ENCODE measurements at regions not wholly inside any gene's neighbourhood (a gene's known extent, or its start where the extent isn't known, plus 50 kb on each side); places are given as distances from the start of the nearest gene placed in this dataset.

DNA sequence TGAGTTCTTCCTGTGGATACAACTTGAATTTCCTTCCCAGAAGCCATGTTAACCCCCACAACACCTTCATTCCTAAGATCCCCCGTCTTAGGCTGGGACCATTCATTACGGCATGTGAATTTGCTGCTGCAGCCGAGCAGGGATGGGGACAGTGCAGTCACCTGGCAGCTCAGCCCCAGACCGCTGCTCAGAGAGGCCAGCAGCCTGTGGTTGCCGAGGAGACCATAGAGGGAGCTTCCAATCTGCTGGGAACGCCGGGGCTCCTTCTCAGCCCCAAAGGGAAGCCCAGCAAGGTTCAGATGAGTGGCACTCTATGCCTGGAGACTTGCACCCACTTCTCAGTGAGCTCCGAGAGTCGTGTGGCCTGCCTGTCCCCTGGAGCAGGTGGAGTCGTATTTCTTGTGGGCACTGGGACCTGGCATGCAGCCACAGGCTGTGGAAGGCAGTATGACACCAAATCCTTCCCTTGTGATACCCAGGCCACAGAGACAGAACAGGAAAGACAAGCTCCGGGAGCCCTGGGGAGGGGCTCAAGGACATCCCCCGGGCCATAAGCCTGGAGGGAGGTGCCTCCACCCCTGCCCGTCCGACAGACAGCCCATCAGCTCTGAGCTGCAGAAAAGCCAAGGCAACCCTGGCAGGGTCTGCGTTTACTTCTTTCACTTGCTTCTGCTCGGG, 167.3 kb downstream of the FAM43A start:
- no peaks in the 10 kb centered on the region for H3K4me1 ChIP-seq (ENCODE audit: control insufficient read depth, insufficient read depth, low read length)
- intact Hi-C loops (cut with micrococcal nuclease; ENCODE audit: unreplicated experiment) (no loop called here), in situ Hi-C loops (cut with HindIII; ENCODE audit: low pct_unique_long_range_greater_than_20kb, low sequenced_read_pairs) (no loop called here)
- no peaks in the 10 kb centered on the region for H3K9me3 ChIP-seq (ENCODE audit: control insufficient read depth, insufficient read depth, low read depth, low read length)
- BruUV-seq (replicated peaks) = no TSS peak
- H3K27me3 ChIP-seq (ENCODE audit: control insufficient read depth, insufficient read depth, low read length) = no peaks in the 10 kb centered on the region
- H3K27ac ChIP-seq (ENCODE audit: low read length) = no peak overlapping the region
- CTCF ChIA-PET = no interaction called here
- DNase-seq (ENCODE audit: low read depth, low spot score) = no peak
- ATAC-seq = no peak
- no peak overlapping the region for H3K4me3 ChIP-seq (ENCODE audit: low read depth in 2 of 2, low read length in 2 of 2)
- TF ChIP-seq, protein P1, sequence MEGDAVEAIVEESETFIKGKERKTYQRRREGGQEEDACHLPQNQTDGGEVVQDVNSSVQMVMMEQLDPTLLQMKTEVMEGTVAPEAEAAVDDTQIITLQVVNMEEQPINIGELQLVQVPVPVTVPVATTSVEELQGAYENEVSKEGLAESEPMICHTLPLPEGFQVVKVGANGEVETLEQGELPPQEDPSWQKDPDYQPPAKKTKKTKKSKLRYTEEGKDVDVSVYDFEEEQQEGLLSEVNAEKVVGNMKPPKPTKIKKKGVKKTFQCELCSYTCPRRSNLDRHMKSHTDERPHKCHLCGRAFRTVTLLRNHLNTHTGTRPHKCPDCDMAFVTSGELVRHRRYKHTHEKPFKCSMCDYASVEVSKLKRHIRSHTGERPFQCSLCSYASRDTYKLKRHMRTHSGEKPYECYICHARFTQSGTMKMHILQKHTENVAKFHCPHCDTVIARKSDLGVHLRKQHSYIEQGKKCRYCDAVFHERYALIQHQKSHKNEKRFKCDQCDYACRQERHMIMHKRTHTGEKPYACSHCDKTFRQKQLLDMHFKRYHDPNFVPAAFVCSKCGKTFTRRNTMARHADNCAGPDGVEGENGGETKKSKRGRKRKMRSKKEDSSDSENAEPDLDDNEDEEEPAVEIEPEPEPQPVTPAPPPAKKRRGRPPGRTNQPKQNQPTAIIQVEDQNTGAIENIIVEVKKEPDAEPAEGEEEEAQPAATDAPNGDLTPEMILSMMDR (IDR thresholded peaks at IDR 0.05) = no peak
- TF ChIP-seq POLR2AphosphoS5 (IDR thresholded peaks at IDR 0.05; ENCODE audit: low read depth, low read length) (no peak), TCF7L2 (IDR thresholded peaks at IDR 0.05; ENCODE audit: low read depth, low read length) (no peak), SIN3A (IDR thresholded peaks at IDR 0.05; ENCODE audit: borderline replicate concordance, insufficient read depth, low read depth, low read length) (no peak)
- TF ChIP-seq, protein P2, sequence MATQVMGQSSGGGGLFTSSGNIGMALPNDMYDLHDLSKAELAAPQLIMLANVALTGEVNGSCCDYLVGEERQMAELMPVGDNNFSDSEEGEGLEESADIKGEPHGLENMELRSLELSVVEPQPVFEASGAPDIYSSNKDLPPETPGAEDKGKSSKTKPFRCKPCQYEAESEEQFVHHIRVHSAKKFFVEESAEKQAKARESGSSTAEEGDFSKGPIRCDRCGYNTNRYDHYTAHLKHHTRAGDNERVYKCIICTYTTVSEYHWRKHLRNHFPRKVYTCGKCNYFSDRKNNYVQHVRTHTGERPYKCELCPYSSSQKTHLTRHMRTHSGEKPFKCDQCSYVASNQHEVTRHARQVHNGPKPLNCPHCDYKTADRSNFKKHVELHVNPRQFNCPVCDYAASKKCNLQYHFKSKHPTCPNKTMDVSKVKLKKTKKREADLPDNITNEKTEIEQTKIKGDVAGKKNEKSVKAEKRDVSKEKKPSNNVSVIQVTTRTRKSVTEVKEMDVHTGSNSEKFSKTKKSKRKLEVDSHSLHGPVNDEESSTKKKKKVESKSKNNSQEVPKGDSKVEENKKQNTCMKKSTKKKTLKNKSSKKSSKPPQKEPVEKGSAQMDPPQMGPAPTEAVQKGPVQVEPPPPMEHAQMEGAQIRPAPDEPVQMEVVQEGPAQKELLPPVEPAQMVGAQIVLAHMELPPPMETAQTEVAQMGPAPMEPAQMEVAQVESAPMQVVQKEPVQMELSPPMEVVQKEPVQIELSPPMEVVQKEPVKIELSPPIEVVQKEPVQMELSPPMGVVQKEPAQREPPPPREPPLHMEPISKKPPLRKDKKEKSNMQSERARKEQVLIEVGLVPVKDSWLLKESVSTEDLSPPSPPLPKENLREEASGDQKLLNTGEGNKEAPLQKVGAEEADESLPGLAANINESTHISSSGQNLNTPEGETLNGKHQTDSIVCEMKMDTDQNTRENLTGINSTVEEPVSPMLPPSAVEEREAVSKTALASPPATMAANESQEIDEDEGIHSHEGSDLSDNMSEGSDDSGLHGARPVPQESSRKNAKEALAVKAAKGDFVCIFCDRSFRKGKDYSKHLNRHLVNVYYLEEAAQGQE (IDR thresholded peaks at IDR 0.05; ENCODE audit: insufficient read depth in 1 of 2, low read depth in 2 of 2, low read length in 1 of 2) = no peak
- POLR2A ChIA-PET = interaction anchor here (0.6 kb wide), 1 partner anchor 130 kb away, joined by 3 read pairs; no protein-coding TSS in a partner anchor
- no peaks in the 10 kb centered on the region for H3K36me3 ChIP-seq (ENCODE audit: control insufficient read depth, insufficient read depth, low read length)

DNA sequence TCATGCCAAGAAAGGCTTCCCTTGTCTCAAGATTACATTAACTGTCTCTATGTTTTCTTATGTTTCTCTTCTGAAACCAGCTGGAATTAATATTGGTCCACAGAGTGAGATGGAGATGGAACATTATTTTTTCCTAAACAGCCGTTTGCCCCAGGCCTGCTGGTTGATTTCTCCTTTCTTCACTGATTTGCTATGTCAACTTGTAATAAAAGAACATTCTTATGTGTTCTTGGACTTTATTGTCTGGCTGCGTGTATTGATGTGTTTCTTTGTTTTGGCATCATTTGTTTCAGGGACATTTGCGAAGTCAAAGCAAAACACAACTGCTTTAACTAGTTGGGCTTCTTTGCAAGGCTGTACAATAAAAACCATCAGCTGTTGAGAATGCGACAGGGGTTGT, 168.5 kb downstream of the FAM43A start:
- H3K36me3 ChIP-seq (ENCODE audit: control insufficient read depth, insufficient read depth, low read length) = no peaks in the 10 kb centered on the region
- H3K27me3 ChIP-seq (ENCODE audit: control insufficient read depth, insufficient read depth, low read length) = no peaks in the 10 kb centered on the region
- ATAC-seq = no peak
- H3K27ac ChIP-seq (ENCODE audit: low read length) = no peak overlapping the region
- H3K9me3 ChIP-seq (ENCODE audit: control insufficient read depth, insufficient read depth, low read depth, low read length) = no peaks in the 10 kb centered on the region
- BruUV-seq (replicated peaks) = no TSS peak
- POLR2A ChIA-PET = no interaction called here
- no peaks in the 10 kb centered on the region for H3K4me1 ChIP-seq (ENCODE audit: control insufficient read depth, insufficient read depth, low read length)
- intact Hi-C loops (cut with micrococcal nuclease; ENCODE audit: unreplicated experiment) = no loop called here
- CTCF ChIA-PET = no interaction called here
- H3K4me3 ChIP-seq (ENCODE audit: low read depth in 2 of 2, low read length in 2 of 2) = no peak overlapping the region
- no peak for DNase-seq (ENCODE audit: low read depth, low spot score)
- in situ Hi-C loops (cut with HindIII; ENCODE audit: low pct_unique_long_range_greater_than_20kb, low sequenced_read_pairs) = no loop called here
- TF ChIP-seq, protein P2 (IDR thresholded peaks at IDR 0.05; ENCODE audit: insufficient read depth in 1 of 2, low read depth in 2 of 2, low read length in 1 of 2) = no peak
- TF ChIP-seq, protein P1 (IDR thresholded peaks at IDR 0.05) = no peak
- TF ChIP-seq POLR2AphosphoS5 (IDR thresholded peaks at IDR 0.05; ENCODE audit: low read depth, low read length) (no peak), SIN3A (IDR thresholded peaks at IDR 0.05; ENCODE audit: borderline replicate concordance, insufficient read depth, low read depth, low read length) (no peak), TCF7L2 (IDR thresholded peaks at IDR 0.05; ENCODE audit: low read depth, low read length) (no peak)

Data from Panc1 (cell line).